Middle frontal gyrus (tissue), 1 donor: ENCODE measurements at regions not wholly inside any gene's neighbourhood (a gene's known extent, or its start where the extent isn't known, plus 50 kb on each side); places are given as distances from the start of the nearest gene placed in this dataset.
"Not testable (repeated sequence)": the region's sequence is repeated elsewhere in the genome, so short reads cannot be mapped to it uniquely, and the experiment has no call there.

Experiments
- DNase-seq: peaks from one replicate; pipeline ENCODE4 v3.0.0-alpha.2; 2015; ENCODE audit warnings: low spot score; ENCODE audit errors: extremely low spot score

GRCh38 chr4:23412701-23413100, 477.1 kb downstream of the PPARGC1A start:
- DNase-seq: no peak

DNA sequence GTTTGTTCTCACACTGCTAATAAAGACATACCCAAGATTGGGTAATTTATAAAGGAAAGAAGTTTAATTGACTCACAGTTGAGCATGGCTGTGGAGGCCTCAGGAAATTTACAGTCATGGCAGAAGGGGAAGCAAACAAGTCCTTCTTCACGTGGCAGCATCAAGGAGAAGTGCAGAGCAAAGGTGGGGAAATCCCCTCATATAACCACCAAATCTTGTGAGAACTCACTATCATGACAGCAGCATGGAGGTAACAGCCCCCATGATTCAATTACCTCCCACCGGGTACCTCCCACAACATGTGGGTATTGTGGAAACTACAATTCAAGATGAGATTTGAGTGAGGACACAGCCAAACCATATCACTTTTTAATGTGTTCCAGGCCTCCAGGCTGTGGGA, 480.9 kb downstream of the PPARGC1A start:
- DNase-seq: not testable (repeated sequence)

DNA sequence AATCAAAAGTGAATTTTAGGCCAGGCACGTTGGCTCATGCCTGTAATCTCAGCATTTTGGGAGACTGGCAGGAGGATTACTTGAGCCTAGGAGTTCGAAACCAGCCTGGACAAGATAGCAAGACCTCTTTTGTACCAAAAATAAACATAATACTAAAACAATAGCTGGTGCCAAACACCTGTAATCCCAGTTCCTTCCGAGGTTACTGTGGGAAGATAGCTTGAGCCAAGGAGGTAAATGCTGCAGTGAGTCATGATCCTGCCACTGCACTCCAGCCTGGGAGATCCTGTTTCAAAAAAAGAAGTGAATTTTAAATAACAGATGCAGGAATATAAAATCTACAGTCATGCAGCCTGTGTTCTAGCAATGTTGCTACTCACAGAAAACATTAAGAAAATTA, 488.3 kb downstream of the PPARGC1A start:
- DNase-seq: no peak

DNA sequence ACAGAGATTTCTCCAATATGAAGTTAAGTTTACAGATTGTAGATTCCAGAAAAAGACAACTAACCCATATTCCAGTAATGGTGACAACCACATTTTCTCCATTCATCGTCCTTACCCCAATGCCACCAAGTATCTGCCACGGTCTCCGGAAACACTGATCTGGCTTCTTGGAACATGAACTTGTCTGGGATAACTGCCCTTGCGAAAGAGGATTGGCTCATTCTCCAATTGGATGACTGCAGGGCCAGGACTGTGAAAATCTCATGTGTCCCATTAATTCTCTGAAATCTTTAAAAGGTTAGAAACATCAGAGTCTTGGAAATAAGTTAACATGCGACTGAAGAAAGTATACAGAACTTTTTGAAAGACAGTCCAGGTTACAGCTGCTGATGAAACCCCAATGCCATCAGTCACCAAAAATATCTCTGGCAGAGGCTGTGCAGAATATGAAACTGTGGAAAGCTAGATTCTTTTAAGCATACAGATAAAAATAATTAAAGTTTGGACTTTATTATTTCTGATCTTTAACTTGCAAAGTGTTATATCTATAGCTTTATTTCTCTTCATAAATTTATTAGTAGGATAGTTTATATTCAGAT, 496.9 kb downstream of the PPARGC1A start:
- DNase-seq: no peak

DNA sequence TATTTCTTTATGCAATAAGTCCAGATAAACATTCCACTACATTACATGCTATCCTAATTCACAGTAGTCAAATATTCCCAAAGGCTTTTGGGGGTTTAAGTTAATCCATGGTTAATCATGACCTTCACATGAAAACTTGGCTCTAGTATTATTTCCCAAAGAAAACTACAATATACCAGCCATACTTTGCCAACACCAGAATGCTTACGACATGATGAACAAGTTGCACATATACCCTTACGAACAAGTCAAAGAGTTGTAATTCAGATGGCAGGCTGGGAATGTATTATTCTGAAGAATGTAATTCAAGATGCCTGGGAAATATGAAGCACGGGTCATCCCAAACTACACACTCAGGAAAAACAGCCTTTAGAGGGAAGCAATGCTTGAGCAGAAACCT, 499.6 kb downstream of the PPARGC1A start:
- no peak for DNase-seq

DNA sequence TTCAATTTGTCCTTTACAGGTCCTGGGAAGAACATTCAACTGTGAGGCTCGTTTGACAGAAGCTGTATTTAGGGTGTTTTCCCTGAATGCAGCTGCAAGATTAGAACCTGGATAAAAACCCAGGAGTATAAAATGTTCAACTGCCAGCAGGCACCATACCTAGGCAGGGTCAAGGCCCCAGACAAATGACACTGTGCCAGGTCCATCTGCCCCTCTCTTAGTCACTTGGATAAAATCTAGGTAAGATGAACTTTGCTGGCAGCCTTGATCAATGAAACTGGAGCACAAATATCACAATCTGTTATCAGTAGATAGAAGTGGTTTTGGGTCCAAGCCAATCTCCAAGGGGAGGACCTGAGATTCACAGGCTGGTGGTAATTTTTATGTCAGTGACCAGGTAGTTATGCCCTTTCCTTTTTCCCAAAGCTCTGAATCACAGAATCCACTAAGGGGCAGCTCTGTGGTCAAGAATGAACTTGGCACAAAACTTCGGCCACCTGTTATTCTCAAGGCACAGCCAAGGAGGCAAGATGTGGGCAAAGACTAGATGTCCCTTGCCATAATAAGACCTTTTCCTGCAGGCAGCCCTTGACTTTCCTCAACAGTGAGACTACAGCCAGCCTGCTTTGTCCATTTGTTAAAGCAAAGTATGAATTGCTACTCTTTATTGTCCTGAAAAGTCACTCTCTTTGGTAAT, 501.0 kb downstream of the PPARGC1A start:
- no peak for DNase-seq

- DNase-seq: no peak
Measured at GRCh38 chr4:23388255-23388654, 501.6 kb downstream of the PPARGC1A start.

DNA sequence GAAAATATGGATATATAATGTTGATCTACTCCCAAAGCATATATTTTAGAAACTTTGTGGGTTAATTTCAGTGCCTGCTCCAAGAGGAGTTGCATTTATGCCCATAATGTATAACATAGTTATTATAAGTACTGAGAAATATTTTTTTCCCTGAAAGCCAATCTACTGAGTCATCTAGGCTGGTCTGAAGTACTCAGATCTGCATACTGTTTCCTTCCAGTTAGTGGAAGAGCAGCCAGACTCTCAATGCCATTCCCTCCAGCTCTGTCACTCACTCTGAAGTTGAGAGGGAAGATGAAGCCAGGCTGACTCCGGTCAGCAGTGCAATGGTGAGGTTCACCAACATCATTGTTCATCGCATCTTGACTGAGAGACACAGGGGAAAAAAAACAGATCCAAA, 505.1 kb downstream of the PPARGC1A start:
- no peak for DNase-seq

DNA sequence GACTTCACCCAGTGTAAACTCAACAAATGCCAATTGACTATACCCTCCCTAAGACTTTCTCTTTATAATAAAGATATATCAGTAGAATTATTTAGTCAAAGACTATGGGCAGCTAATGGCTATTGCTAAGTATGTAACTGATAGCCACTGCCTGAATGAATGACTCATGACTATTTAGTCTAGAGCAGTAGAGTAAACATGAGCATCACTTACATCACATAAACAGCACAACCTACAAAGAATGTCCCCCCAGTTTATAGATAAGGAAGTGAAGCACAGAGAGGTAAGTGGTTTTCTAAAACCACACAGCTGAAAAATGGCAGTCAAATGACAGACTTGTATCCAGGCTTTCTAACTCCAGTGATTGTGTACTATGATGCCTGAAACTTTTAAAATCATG, 507.0 kb downstream of the PPARGC1A start:
- DNase-seq: no peak

DNA sequence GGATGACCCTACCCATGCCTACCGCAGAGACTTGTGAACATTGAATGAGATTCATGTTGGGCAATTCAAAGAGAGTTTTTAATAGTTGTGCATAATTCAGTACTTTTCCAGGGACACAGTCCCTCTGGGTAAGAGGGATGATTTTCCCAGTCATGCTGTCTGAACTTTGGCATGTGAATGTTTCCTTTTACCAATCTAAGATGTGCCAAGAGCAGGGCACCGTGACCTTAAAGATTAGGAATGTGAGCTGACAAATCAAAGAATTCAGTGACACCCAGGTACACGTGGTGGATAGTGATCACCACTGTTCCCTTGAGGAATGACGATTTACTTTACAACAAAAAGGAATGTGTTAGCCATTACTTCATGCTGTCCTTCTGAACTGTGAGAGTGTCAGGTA, 515.6 kb downstream of the PPARGC1A start:
- no peak for DNase-seq

DNA sequence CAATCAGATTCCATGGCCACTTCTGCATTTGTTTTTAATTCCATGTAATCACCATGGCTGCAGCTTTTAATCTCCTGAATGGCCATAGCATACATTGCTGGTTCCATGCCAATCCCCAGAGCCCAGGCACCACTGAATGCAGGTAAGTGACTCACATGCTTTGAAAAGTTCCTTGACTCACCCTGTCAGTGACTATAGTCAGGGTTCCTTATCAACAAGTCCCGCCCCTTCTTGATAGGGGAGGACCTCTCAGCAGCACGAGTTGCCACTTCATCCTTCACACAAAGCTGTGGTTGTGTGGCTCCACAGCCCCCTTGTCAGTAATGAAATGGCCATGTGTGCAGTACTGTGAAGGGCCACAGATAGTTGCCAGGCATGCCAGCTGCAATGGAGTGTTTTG, 516.6 kb downstream of the PPARGC1A start:
- no peak for DNase-seq

DNA sequence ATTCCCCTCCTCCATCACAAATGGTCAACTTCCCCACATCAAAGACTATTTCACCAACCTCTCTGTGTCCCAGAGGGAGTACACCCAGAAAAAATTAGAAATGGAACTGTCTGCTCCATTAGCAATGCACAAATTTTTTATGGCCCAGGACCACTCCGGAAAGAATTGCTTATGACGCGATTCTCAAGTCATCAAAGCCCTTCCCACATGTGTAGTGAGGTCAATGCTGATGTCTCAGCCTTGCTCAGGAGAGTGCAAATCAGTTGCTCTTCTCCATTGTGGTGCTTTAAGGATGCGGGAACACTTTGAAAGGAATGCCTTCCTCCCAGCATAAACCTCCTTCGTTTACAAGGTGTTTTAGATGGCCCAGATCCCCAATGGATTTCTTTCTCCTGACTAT, 518.3 kb downstream of the PPARGC1A start:
- DNase-seq: no peak

DNA sequence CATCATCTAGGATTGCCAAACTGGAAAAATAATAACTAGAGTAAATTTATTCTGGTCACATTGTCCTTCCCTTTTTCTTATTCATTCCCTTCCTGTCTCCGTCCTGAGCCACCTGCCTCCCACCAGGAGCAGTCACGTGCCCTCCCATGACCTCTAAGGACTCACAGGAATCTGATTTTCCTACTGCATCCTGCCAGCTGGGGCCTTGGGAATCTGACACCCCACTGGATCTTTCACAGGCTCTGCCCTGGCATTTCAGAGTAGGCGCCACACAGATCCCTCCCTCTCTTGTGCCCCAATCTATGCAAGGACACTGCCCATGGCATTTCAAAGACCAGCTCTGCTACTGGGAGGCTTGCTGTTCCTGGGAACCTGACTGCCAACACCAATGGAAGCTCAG, 520.5 kb downstream of the PPARGC1A start:
- no peak for DNase-seq

- no peak for DNase-seq
Measured at GRCh38 chr4:23368081-23368697, 521.7 kb downstream of the PPARGC1A start.

- no peak for DNase-seq
Measured at GRCh38 chr4:23366557-23366906, 523.3 kb downstream of the PPARGC1A start.

DNA sequence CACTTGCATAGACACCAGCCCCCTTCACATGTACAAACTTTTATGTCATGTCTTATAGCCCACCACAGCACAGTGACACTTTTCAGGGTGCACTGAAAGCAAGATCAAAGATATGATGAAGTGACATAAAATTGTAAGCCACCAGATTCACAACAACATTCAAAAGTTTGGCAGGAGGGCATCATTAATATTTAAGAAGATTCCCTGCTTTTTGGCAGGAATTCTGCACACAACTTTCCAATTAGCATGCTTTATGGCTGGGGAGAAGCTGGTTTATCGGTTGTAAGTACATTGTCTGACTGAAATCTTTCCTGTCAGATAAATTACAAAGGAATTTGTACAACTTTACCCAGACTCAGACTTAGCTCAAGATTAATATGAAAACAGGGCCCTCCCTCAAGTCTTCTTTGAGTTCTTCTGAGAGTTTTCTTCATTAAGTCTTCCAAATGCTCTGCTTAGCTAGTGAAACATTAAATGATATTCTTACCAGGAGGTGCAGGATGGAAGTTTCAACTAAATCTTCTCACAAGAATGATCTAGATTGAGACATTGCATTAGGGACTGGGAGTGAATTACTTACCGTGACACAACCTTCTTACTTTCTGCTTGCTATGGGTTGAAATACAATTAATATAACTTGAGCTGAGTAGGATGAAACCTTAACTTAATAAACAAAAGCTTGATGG, 523.8 kb downstream of the PPARGC1A start:
- no peak for DNase-seq

GRCh38 chr4:23365086-23365485, 524.8 kb downstream of the PPARGC1A start:
- DNase-seq: no peak

DNA sequence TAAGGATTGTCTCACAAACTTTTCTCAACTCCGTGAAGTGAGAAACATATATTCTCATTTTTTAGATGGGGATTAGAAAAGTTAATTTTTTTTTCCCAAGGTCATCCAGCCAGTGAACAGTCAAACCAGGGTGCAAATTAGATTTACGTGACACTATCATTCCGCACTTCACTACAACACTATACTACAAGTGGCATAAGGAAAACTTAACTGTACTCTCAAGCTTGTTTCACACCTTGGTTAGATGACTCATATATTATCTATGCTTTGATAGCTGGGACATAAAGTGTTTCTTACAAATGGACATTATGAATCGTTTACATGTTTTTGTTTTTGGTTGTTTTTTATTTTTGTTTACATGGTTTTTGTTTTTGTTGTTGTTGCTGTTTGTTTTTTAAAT, 525.7 kb downstream of the PPARGC1A start:
- no peak for DNase-seq

- no peak for DNase-seq
Measured at GRCh38 chr4:23361453-23361852, 528.4 kb downstream of the PPARGC1A start.

GRCh38 chr4:23360718-23361117, 529.1 kb downstream of the PPARGC1A start:
- DNase-seq: no peak

- no peak for DNase-seq
Measured at GRCh38 chr4:23355258-23355657, 534.6 kb downstream of the PPARGC1A start.

DNA sequence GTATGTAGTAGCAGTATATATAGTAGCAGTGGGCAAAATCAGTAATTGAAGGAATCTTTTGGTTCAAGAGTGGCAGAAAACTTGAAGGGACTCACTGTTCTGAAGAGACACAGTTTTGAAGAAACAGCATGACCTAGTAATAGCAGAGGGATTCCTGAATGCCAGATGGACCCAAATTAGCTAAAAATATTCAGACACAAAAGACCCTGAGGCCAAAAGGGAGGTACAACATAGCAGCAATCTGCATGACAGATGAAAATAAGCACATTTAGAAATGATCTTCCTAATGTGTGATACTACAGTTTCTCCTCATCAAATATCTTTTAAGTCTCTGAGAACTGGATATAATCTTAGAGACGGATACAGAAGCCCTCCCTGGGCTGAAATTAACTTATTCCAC, 536.6 kb downstream of the PPARGC1A start:
- DNase-seq: no peak
